Small intestine (tissue), 7 donors: ENCODE measurements at regions not wholly inside any gene's neighbourhood (a gene's known extent, or its start where the extent isn't known, plus 50 kb on each side); places are given as distances from the start of the nearest gene placed in this dataset.
A peak's percentile ranks its signal among the peaks of the same experiment; 100 is the strongest.

Experiments used
- DNase-seq, 2 donors: peaks; one replicate each; pipeline versions ENCODE4 v3.0.0 to v3.0.0-alpha.2; 2013
- FAIRE-seq: peaks from 2 replicates; lab custom pipeline; 2012; peaks lifted over from hg19 to GRCh38; lab: Jason Lieb, UNC
- H3K27ac ChIP-seq, 3 donors: one replicate each; pipeline ENCODE4 v1.5.1; 2013; ENCODE audit warnings: low read length in 2 of 3, mild to moderate bottlenecking in 2 of 3, control low read depth in 1 of 3, inconsistent platforms in 1 of 3, low read depth in 1 of 3, moderate library complexity in 1 of 3
- H3K27me3 ChIP-seq, 3 donors: one replicate each; pipeline ENCODE4 v1.6.1; 2013; ENCODE audit warnings: low read length in 3 of 3, inconsistent platforms in 1 of 3; ENCODE audit not compliant: control insufficient read depth in 3 of 3, insufficient read depth in 3 of 3
- H3K36me3 ChIP-seq, 3 donors: one replicate each; pipeline ENCODE4 v1.6.1; 2013; ENCODE audit warnings: low read length in 3 of 3, inconsistent platforms in 1 of 3, low read depth in 1 of 3, mild to moderate bottlenecking in 1 of 3, moderate library complexity in 1 of 3; ENCODE audit not compliant: control insufficient read depth in 3 of 3, insufficient read depth in 2 of 3
- H3K4me1 ChIP-seq, 3 donors: one replicate each; pipeline ENCODE4 v1.6.1; 2013; ENCODE audit warnings: low read length in 2 of 3, inconsistent platforms in 1 of 3, low read depth in 1 of 3, mild to moderate bottlenecking in 1 of 3, moderate library complexity in 1 of 3; ENCODE audit not compliant: control insufficient read depth in 3 of 3, insufficient read depth in 2 of 3
- H3K4me3 ChIP-seq, 3 donors: one replicate each; pipeline ENCODE4 v1.5.1; 2013; ENCODE audit warnings: low read length in 3 of 3, control low read depth in 1 of 3, inconsistent platforms in 1 of 3, low read depth in 1 of 3, mild to moderate bottlenecking in 1 of 3, moderate library complexity in 1 of 3
- H3K9me3 ChIP-seq, 2 donors: one replicate each; pipeline ENCODE4 v1.6.1; 2013; ENCODE audit warnings: low read depth in 1 of 2, low read length in 1 of 2; ENCODE audit not compliant: control insufficient read depth in 2 of 2, insufficient read depth in 1 of 2
- WGBS, 3 donors: extraction: QIAGEN DNeasy Blood & Tissue Kit; methylation state at CpG; one replicate each; pipeline ENCODE4 v1.1.7; 2013; 5-methylcytosine and 5-hydroxymethylcytosine counted together
- donor health status: healthy with polysubstance abuse.
- donor health status: control.
- donor health status: control.
- donor health status: Bipolar disorder and iron deficiency.
- donor health status: healthy.

- Histone ChIP-seq H3K4me1 (no peaks in the 10 kb centered on the region), H3K27me3 (peaks cover 0 to 3% (median 0%) of the 10 kb centered on the region in 3 donors), H3K27ac (no peak overlapping the region), H3K9me3 (no peaks in the 10 kb centered on the region), H3K4me3 (no peak overlapping the region), H3K36me3 (no peaks in the 10 kb centered on the region)
- no peak for FAIRE-seq
- 22 to 36% (median 24%) methylated on average over 12 of the region's 12 CpGs for WGBS, 3 donors
- peak; percentile 71 to 74 for DNase-seq
These were observed 213.4 kb upstream of the S100G start for GRCh38 chrX:16436348-16437188.

GRCh38 chrX:16440446-16440845 lies 209.5 kb upstream of the S100G start:
- Histone ChIP-seq H3K4me3 (no peak overlapping the region), H3K27ac (no peak overlapping the region), H3K36me3 (no peaks in the 10 kb centered on the region), H3K27me3 (no peaks in the 10 kb centered on the region), H3K9me3 (no peaks in the 10 kb centered on the region), H3K4me1 (no peaks in the 10 kb centered on the region)
- FAIRE-seq (no peak), DNase-seq (no peak)

GRCh38 chrX:16444353-16444752 lies 205.6 kb upstream of the S100G start:
- H3K9me3 ChIP-seq = no peaks in the 10 kb centered on the region
- FAIRE-seq (no peak), DNase-seq (no peak)
- H3K27ac ChIP-seq = no peak overlapping the region
- H3K4me3 ChIP-seq = no peak overlapping the region
- 81 to 89% (median 82%) methylated on average over 7 of the region's 7 CpGs for whole genome bisulfite sequencing, 3 donors
- H3K36me3 ChIP-seq = no peaks in the 10 kb centered on the region
- no peaks in the 10 kb centered on the region for H3K27me3 ChIP-seq
- no peaks in the 10 kb centered on the region for H3K4me1 ChIP-seq

GRCh38 chrX:16445166-16445752 lies 204.7 kb upstream of the S100G start:
- Histone ChIP-seq H3K27me3 (no peaks in the 10 kb centered on the region), H3K9me3 (no peaks in the 10 kb centered on the region), H3K4me3 (no peak overlapping the region), H3K4me1 (no peaks in the 10 kb centered on the region), H3K27ac (no peak overlapping the region), H3K36me3 (no peaks in the 10 kb centered on the region)
- WGBS, 3 donors = 28 to 45% (median 35%) methylated on average over 6 of the region's 6 CpGs
- DNase-seq (peak; percentile 25 to 36), FAIRE-seq (no peak)

GRCh38 chrX:16451334-16451733 lies 198.6 kb upstream of the S100G start:
- Histone ChIP-seq H3K27me3 (no peaks in the 10 kb centered on the region), H3K36me3 (no peaks in the 10 kb centered on the region), H3K4me1 (no peaks in the 10 kb centered on the region), H3K27ac (no peak overlapping the region), H3K9me3 (no peaks in the 10 kb centered on the region), H3K4me3 (no peak overlapping the region)
- FAIRE-seq (no peak), DNase-seq (no peak)
- WGBS, 3 donors = 78 to 87% (median 86%) methylated on average over 4 of the region's 4 CpGs

- WGBS, 3 donors = 25 to 38% (median 30%) methylated on average over 1 of the region's 1 CpG
- H3K36me3 ChIP-seq = no peaks in the 10 kb centered on the region
- FAIRE-seq = no peak
These were observed 195.0 kb upstream of the S100G start for GRCh38 chrX:16454926-16455325.

GRCh38 chrX:16457239-16457638 lies 192.7 kb upstream of the S100G start:
- no peaks in the 10 kb centered on the region for H3K36me3 ChIP-seq
- WGBS, 3 donors = 78 to 95% (median 85%) methylated on average over 1 of the region's 1 CpG
- no peak overlapping the region for H3K27ac ChIP-seq
- no peak overlapping the region for H3K4me3 ChIP-seq
- no peaks in the 10 kb centered on the region for H3K27me3 ChIP-seq
- DNase-seq (no peak), FAIRE-seq (no peak)
- H3K9me3 ChIP-seq = no peaks in the 10 kb centered on the region
- H3K4me1 ChIP-seq = no peaks in the 10 kb centered on the region

More at GRCh38 chrX:16454926-16455325, 195.0 kb upstream of the S100G start:
- no peak for DNase-seq
- Histone ChIP-seq H3K4me3 (no peak overlapping the region), H3K27me3 (no peaks in the 10 kb centered on the region), H3K9me3 (no peaks in the 10 kb centered on the region), H3K4me1 (no peaks in the 10 kb centered on the region), H3K27ac (no peak overlapping the region)

- DNase-seq (no peak), FAIRE-seq (no peak)
- WGBS, 3 donors = 72 to 79% (median 79%) methylated on average over 5 of the region's 5 CpGs
- Histone ChIP-seq H3K36me3 (no peaks in the 10 kb centered on the region), H3K4me1 (no peaks in the 10 kb centered on the region), H3K9me3 (no peaks in the 10 kb centered on the region), H3K27ac (no peak overlapping the region), H3K27me3 (no peaks in the 10 kb centered on the region), H3K4me3 (no peak overlapping the region)
These were observed 191.8 kb upstream of the S100G start for GRCh38 chrX:16458208-16458607.
